PC-9 (cell line): ENCODE measurements at regions not wholly inside any gene's neighbourhood (a gene's known extent, or its start where the extent isn't known, plus 50 kb on each side); places are given as distances from the start of the nearest gene placed in this dataset.

ENCODE experiments used
- EZH2 ChIP-seq: fragments of 200-600 bp; sonication (generic); IDR thresholded peaks from 2 replicates; pipeline ENCODE4 v1.8.0; 2017; ENCODE audit warnings: antibody characterized with exemption, low read depth
- TF ChIP-seq, protein P1 (sequence below): fragments of 200-600 bp; sonication (generic); conservative IDR thresholded peaks from 2 replicates; pipeline ENCODE4 v1.6.1; 2017; ENCODE audit warnings: mixed run types, antibody characterized with exemption, mild to moderate bottlenecking, moderate library complexity

DNA sequence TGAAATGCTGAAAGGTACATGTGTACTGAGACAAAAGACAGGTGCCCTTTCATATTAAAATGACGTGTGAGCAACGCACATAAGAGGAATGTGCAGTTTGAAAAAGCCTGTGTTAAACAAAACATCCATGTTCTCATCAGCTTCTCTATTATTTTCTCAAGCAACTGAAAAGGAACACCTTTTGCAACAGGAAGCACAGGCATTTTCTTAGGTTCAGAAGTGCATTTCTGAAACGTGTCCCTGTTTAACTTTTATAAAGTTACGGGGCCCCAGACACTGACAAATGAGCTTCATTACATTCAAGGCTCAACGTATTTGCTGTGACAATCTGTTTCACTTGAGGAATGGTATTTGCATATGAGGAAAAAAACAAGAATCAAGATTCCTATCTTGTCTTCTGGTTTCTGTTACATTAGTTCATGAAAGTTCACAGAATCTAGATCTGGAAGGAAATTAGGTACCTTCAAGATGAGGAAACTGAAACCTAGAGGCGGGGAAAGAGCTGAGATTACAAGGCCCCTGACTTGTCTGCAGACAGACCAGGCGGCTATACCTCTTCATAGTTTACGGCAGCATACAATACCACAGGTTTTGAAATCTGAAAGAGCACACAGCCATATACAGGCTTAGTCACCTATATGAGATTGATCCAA is 431.7 kb downstream of the KLF12 start:
- TF ChIP-seq, protein P1, sequence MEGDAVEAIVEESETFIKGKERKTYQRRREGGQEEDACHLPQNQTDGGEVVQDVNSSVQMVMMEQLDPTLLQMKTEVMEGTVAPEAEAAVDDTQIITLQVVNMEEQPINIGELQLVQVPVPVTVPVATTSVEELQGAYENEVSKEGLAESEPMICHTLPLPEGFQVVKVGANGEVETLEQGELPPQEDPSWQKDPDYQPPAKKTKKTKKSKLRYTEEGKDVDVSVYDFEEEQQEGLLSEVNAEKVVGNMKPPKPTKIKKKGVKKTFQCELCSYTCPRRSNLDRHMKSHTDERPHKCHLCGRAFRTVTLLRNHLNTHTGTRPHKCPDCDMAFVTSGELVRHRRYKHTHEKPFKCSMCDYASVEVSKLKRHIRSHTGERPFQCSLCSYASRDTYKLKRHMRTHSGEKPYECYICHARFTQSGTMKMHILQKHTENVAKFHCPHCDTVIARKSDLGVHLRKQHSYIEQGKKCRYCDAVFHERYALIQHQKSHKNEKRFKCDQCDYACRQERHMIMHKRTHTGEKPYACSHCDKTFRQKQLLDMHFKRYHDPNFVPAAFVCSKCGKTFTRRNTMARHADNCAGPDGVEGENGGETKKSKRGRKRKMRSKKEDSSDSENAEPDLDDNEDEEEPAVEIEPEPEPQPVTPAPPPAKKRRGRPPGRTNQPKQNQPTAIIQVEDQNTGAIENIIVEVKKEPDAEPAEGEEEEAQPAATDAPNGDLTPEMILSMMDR, result no peak
- no peak for TF ChIP-seq EZH2
